Trophoblast cell (in vitro differentiated cells and primary cell): ENCODE measurements at regions not wholly inside any gene's neighbourhood (a gene's known extent, or its start where the extent isn't known, plus 50 kb on each side); places are given as distances from the start of the nearest gene placed in this dataset.
A peak's percentile ranks its signal among the peaks of the same experiment; 100 is the strongest.

ENCODE experiments used
- DNase-seq, 2 donors: peaks; one replicate each; pipeline ENCODE4 v3.0.0-alpha.2; 2016
- H2AFZ ChIP-seq: 2 replicates; pipeline ENCODE4 v1.6.1; 2013; ENCODE audit warnings: low read length, moderate library complexity, mild to moderate bottlenecking; ENCODE audit not compliant: insufficient read depth, poor library complexity
- H2AK5ac ChIP-seq: 2 replicates; pipeline ENCODE4 v1.6.1; 2013; ENCODE audit warnings: mild to moderate bottlenecking, low read length
- H2BK120ac ChIP-seq: 2 replicates; pipeline ENCODE4 v1.6.1; 2013; ENCODE audit warnings: low read length, mild to moderate bottlenecking, moderate library complexity; ENCODE audit not compliant: insufficient read depth, poor library complexity
- H2BK12ac ChIP-seq: 2 replicates; pipeline ENCODE4 v1.6.1; 2013; ENCODE audit warnings: mild to moderate bottlenecking, low read length, moderate library complexity
- H2BK5ac ChIP-seq: 2 replicates; pipeline ENCODE4 v1.6.1; 2013; ENCODE audit warnings: low read length, low read depth, moderate library complexity, mild to moderate bottlenecking; ENCODE audit not compliant: poor library complexity
- H3K14ac ChIP-seq: 2 replicates; pipeline ENCODE4 v1.6.1; 2013; ENCODE audit warnings: mild to moderate bottlenecking, low read length
- H3K18ac ChIP-seq: 2 replicates; pipeline ENCODE4 v1.6.1; 2013; ENCODE audit warnings: mild to moderate bottlenecking, low read length
- H3K23ac ChIP-seq: 2 replicates; pipeline ENCODE4 v1.6.1; 2013; ENCODE audit warnings: low read length
- H3K27ac ChIP-seq: 2 replicates; pipeline ENCODE4 v1.5.1; 2013; ENCODE audit warnings: low read depth, mild to moderate bottlenecking, inconsistent platforms, low read length, moderate library complexity
- H3K27me3 ChIP-seq: 2 replicates; pipeline ENCODE4 v1.6.1; 2013; ENCODE audit warnings: inconsistent platforms, mild to moderate bottlenecking, low read length, moderate library complexity; ENCODE audit not compliant: insufficient read depth
- H3K36me3 ChIP-seq, 2 experiments: 1 replicate in 1 of 2; 2 replicates in 1 of 2; pipeline ENCODE4 v1.6.1; 2013; ENCODE audit warnings: low read length in 2 of 2, mild to moderate bottlenecking in 2 of 2, moderate library complexity in 1 of 2; ENCODE audit not compliant: insufficient read depth in 2 of 2, control insufficient read depth in 1 of 2
- H3K4ac ChIP-seq: 2 replicates; pipeline ENCODE4 v1.6.1; 2013; ENCODE audit warnings: low read depth, mild to moderate bottlenecking, low read length, moderate library complexity
- H3K4me1 ChIP-seq, 2 experiments: 1 replicate in 1 of 2; 2 replicates in 1 of 2; pipeline ENCODE4 v1.6.1; 2013; ENCODE audit warnings: low read length in 2 of 2, mild to moderate bottlenecking in 2 of 2, moderate library complexity in 1 of 2; ENCODE audit not compliant: insufficient read depth in 2 of 2, control insufficient read depth in 1 of 2
- H3K4me2 ChIP-seq: 2 replicates; pipeline ENCODE4 v1.6.1; 2013; ENCODE audit warnings: inconsistent platforms, mild to moderate bottlenecking, low read length, moderate library complexity
- H3K4me3 ChIP-seq: 2 replicates; pipeline ENCODE4 v1.5.1; 2013; ENCODE audit warnings: mild to moderate bottlenecking, low read depth, low read length, inconsistent platforms
- H3K79me1 ChIP-seq: one replicate; pipeline ENCODE4 v1.6.1; 2013; ENCODE audit warnings: low read length
- H3K79me2 ChIP-seq: 2 replicates; pipeline ENCODE4 v1.6.1; 2013; ENCODE audit warnings: low read length, mild to moderate bottlenecking; ENCODE audit not compliant: control insufficient read depth, insufficient read depth, poor library complexity
- H3K9ac ChIP-seq: 2 replicates; pipeline ENCODE4 v1.6.1; 2013; ENCODE audit warnings: mild to moderate bottlenecking, low read length
- H3K9me3 ChIP-seq: 2 replicates; pipeline ENCODE4 v1.6.1; 2013; ENCODE audit warnings: low read depth, mild to moderate bottlenecking, control low read depth, inconsistent platforms, low read length; ENCODE audit not compliant: insufficient read depth
- H4K12ac ChIP-seq: 2 replicates; pipeline ENCODE4 v1.6.1; 2013; ENCODE audit warnings: low read depth, mild to moderate bottlenecking, low read length, moderate library complexity
- H4K8ac ChIP-seq: 2 replicates; pipeline ENCODE4 v1.6.1; 2013; ENCODE audit warnings: low read depth, mild to moderate bottlenecking, low read length, moderate library complexity
- H4K91ac ChIP-seq: one replicate; pipeline ENCODE4 v1.6.1; 2013; ENCODE audit warnings: low read depth, mild to moderate bottlenecking, low read length, moderate library complexity
- WGBS: extraction: QIAGEN DNeasy Blood & Tissue Kit; methylation state at CpG from one replicate; pipeline ENCODE4 v1.1.7; 2013; ENCODE audit warnings: missing lambda C conversion rate; ENCODE audit not compliant: insufficient read length, insufficient coverage; ENCODE audit errors: extremely low coverage; 5-methylcytosine and 5-hydroxymethylcytosine counted together

GRCh38 chr2:64400105-64400728 is 53.7 kb upstream of the LGALSL start:
- no peaks in the 10 kb centered on the region for H3K27me3 ChIP-seq
- H3K4ac ChIP-seq = no peak overlapping the region
- H3K4me3 ChIP-seq = no peak overlapping the region
- WGBS = no CpG with 5 or more reads among the region's 4 CpGs
- no peak overlapping the region for H4K91ac ChIP-seq
- no peak overlapping the region for H4K12ac ChIP-seq
- H3K27ac ChIP-seq = no peak overlapping the region
- no peaks in the 10 kb centered on the region for H3K79me2 ChIP-seq
- H2AK5ac ChIP-seq = no peak overlapping the region
- no peak overlapping the region for H2BK5ac ChIP-seq
- H4K8ac ChIP-seq = no peak overlapping the region
- H3K36me3 ChIP-seq = no peaks in the 10 kb centered on the region
- no peaks in the 10 kb centered on the region for H3K9me3 ChIP-seq
- peaks cover 3% of the 10 kb centered on the region for H3K79me1 ChIP-seq
- peaks cover 17 to 22% of the 10 kb centered on the region in 2 experiments for H3K4me1 ChIP-seq
- H3K23ac ChIP-seq = no peak overlapping the region
- H2BK12ac ChIP-seq = no peak overlapping the region
- H3K18ac ChIP-seq = no peak overlapping the region
- H3K4me2 ChIP-seq = peak overlapping the region; percentile 12
- no peak for DNase-seq
- no peak overlapping the region for H3K14ac ChIP-seq
- H2BK120ac ChIP-seq = no peak overlapping the region
- H3K9ac ChIP-seq = no peak overlapping the region
- no peak overlapping the region for H2AFZ ChIP-seq

GRCh38 chr2:64400733-64401528 is 53.0 kb upstream of the LGALSL start:
- H3K79me1 ChIP-seq = peaks cover 3% of the 10 kb centered on the region
- no peak overlapping the region for H3K27ac ChIP-seq
- H3K27me3 ChIP-seq = no peaks in the 10 kb centered on the region

GRCh38 chr2:64401529-64401880 is 52.5 kb upstream of the LGALSL start:
- Histone ChIP-seq H2AFZ (no peak overlapping the region), H3K14ac (no peak overlapping the region), H4K91ac (no peak overlapping the region), H3K79me2 (no peaks in the 10 kb centered on the region), H3K4ac (no peak overlapping the region), H3K4me2 (no peak overlapping the region), H2BK5ac (no peak overlapping the region), H3K4me3 (no peak overlapping the region), H3K18ac (no peak overlapping the region), H3K4me1 (peaks cover 17 to 24% of the 10 kb centered on the region in 2 experiments), H4K12ac (no peak overlapping the region), H3K9ac (no peak overlapping the region), H3K27ac (no peak overlapping the region), H2AK5ac (no peak overlapping the region), H3K36me3 (no peaks in the 10 kb centered on the region), H3K79me1 (peaks cover 3% of the 10 kb centered on the region), H3K9me3 (no peaks in the 10 kb centered on the region), H2BK120ac (no peak overlapping the region), H3K23ac (no peak overlapping the region), H3K27me3 (no peaks in the 10 kb centered on the region), H2BK12ac (no peak overlapping the region), H4K8ac (no peak overlapping the region)
- no CpG with 5 or more reads among the region's 4 CpGs for WGBS
- DNase-seq = no peak

More at GRCh38 chr2:64400733-64401528, 53.0 kb upstream of the LGALSL start:
- Histone ChIP-seq H2BK12ac (no peak overlapping the region), H2BK120ac (no peak overlapping the region), H4K91ac (no peak overlapping the region), H3K4me1 (peaks cover 17 to 22% of the 10 kb centered on the region in 2 experiments), H3K4me3 (no peak overlapping the region), H3K36me3 (no peaks in the 10 kb centered on the region), H3K23ac (no peak overlapping the region), H3K18ac (no peak overlapping the region), H3K4me2 (peak overlapping the region; percentile 12), H3K14ac (no peak overlapping the region), H3K79me2 (no peaks in the 10 kb centered on the region), H2AFZ (no peak overlapping the region), H4K8ac (no peak overlapping the region), H3K9me3 (no peaks in the 10 kb centered on the region), H2AK5ac (no peak overlapping the region), H3K4ac (no peak overlapping the region), H4K12ac (no peak overlapping the region), H3K9ac (no peak overlapping the region), H2BK5ac (no peak overlapping the region)
- DNase-seq = no peak
- WGBS = no CpG with 5 or more reads among the region's 8 CpGs

GRCh38 chr2:64402876-64403275 is 51.1 kb upstream of the LGALSL start:
- no peak overlapping the region for H3K4ac ChIP-seq
- H2AFZ ChIP-seq = peak overlapping the region; percentile 1
- no peak for DNase-seq
- no peak overlapping the region for H3K27ac ChIP-seq
- no peak overlapping the region for H4K91ac ChIP-seq
- peaks cover 3% of the 10 kb centered on the region for H3K79me1 ChIP-seq
- H3K9ac ChIP-seq = no peak overlapping the region
- H3K4me1 ChIP-seq = peaks cover 17 to 24% of the 10 kb centered on the region in 2 experiments
- peak overlapping the region; percentile 21 for H2BK12ac ChIP-seq
- no peak overlapping the region for H4K8ac ChIP-seq
- no peaks in the 10 kb centered on the region for H3K79me2 ChIP-seq
- H4K12ac ChIP-seq = no peak overlapping the region
- no peak overlapping the region for H3K4me2 ChIP-seq
- no peak overlapping the region for H3K4me3 ChIP-seq
- no peak overlapping the region for H3K23ac ChIP-seq
- H3K14ac ChIP-seq = no peak overlapping the region
- no peak overlapping the region for H3K18ac ChIP-seq
- H2BK5ac ChIP-seq = no peak overlapping the region
- H3K36me3 ChIP-seq = no peaks in the 10 kb centered on the region
- no peak overlapping the region for H2BK120ac ChIP-seq
- H3K9me3 ChIP-seq = peaks cover under 1% of the 10 kb centered on the region
- no peaks in the 10 kb centered on the region for H3K27me3 ChIP-seq
- no peak overlapping the region for H2AK5ac ChIP-seq
- no CpG with 5 or more reads among the region's 1 CpG for WGBS
